ENCODE measurements at regions not wholly inside any gene's neighbourhood (a gene's known extent, or its start where the extent isn't known, plus 50 kb on each side); places are given as distances from the start of the nearest gene placed in this dataset.

- DNase-seq: no peak
Measured at GRCh38 chr15:98280284-98280975, 319.9 kb downstream of the ARRDC4 start.

GRCh38 chr15:98281130-98281529, 320.6 kb downstream of the ARRDC4 start:
- DNase-seq: no peak

GRCh38 chr15:98282656-98283332, 322.3 kb downstream of the ARRDC4 start:
- no peak for DNase-seq

GRCh38 chr15:98286200-98286599, 325.7 kb downstream of the ARRDC4 start:
- DNase-seq: no peak

GRCh38 chr15:98286831-98287230, 326.3 kb downstream of the ARRDC4 start:
- no peak for DNase-seq

GRCh38 chr15:98288091-98288590, 327.6 kb downstream of the ARRDC4 start:
- DNase-seq: no peak

- no peak for DNase-seq
Measured at GRCh38 chr15:98289747-98290146, 329.2 kb downstream of the ARRDC4 start.

GRCh38 chr15:98292442-98293240, 332.1 kb downstream of the ARRDC4 start:
- DNase-seq: no peak

- DNase-seq: no peak
Measured at GRCh38 chr15:98294126-98294525, 333.6 kb downstream of the ARRDC4 start.

- DNase-seq: peak; percentile 4
Measured at GRCh38 chr15:98295101-98295759, 334.7 kb downstream of the ARRDC4 start.

- DNase-seq: no peak
Measured at GRCh38 chr15:98296653-98297052, 336.1 kb downstream of the ARRDC4 start.

- DNase-seq: no peak
Measured at GRCh38 chr15:98304371-98304770, 343.9 kb downstream of the ARRDC4 start.

GRCh38 chr15:98308117-98308516, 340.2 kb upstream of the IGF1R start:
- DNase-seq: no peak

GRCh38 chr15:98311566-98312188, 336.7 kb upstream of the IGF1R start:
- DNase-seq: peak; percentile 28

GRCh38 chr15:98312913-98313312, 335.4 kb upstream of the IGF1R start:
- no peak for DNase-seq

- DNase-seq: no peak
Measured at GRCh38 chr15:98315971-98316370, 332.4 kb upstream of the IGF1R start.

GRCh38 chr15:98321896-98322295, 326.4 kb upstream of the IGF1R start:
- no peak for DNase-seq

- DNase-seq: no peak
Measured at GRCh38 chr15:98322581-98322980, 325.8 kb upstream of the IGF1R start.

GRCh38 chr15:98324341-98324970, 323.9 kb upstream of the IGF1R start:
- DNase-seq: no peak

- DNase-seq: no peak
Measured at GRCh38 chr15:98326804-98327203, 321.5 kb upstream of the IGF1R start.

GRCh38 chr15:98330258-98330657, 318.1 kb upstream of the IGF1R start:
- no peak for DNase-seq
